ENCODE measurements at regions not wholly inside any gene's neighbourhood (a gene's known extent, or its start where the extent isn't known, plus 50 kb on each side); places are given as distances from the start of the nearest gene placed in this dataset.

- no peak for DNase-seq
- in situ Hi-C loops (cut with HindIII; ENCODE audit: low pct_ligation_motif_present, low sequenced_read_pairs), result no loop called here
- TF ChIP-seq CTCF (IDR thresholded peaks at IDR 0.05; ENCODE audit: low read depth, low read length, missing control alignments), result no peak
Measured at GRCh38 chr17:65477600-65477999, 83.8 kb downstream of the AXIN2 start.

GRCh38 chr17:65474660-65475059 lies 86.8 kb downstream of the AXIN2 start:
- no peak for TF ChIP-seq CTCF (IDR thresholded peaks at IDR 0.05; ENCODE audit: low read depth, low read length, missing control alignments)
- in situ Hi-C loops (cut with HindIII; ENCODE audit: low pct_ligation_motif_present, low sequenced_read_pairs), result no loop called here
- Histone ChIP-seq H3K4me3 (ENCODE audit: low read depth, low read length) (no peak overlapping the region), H3K27ac (no peak overlapping the region), H3K36me3 (replicated peaks) (no peaks in the 10 kb centered on the region), H3K27me3 (replicated peaks) (peaks cover 4% of the 10 kb centered on the region)
- no peak for DNase-seq

More at GRCh38 chr17:65477600-65477999, 83.8 kb downstream of the AXIN2 start:
- H3K27ac ChIP-seq, result no peak overlapping the region
- H3K27me3 ChIP-seq (replicated peaks), result peaks cover 2% of the 10 kb centered on the region
- H3K4me3 ChIP-seq (ENCODE audit: low read depth, low read length), result no peak overlapping the region
- H3K36me3 ChIP-seq (replicated peaks), result no peaks in the 10 kb centered on the region

GRCh38 chr17:65473985-65474384 lies 87.5 kb downstream of the AXIN2 start:
- H3K27me3 ChIP-seq (replicated peaks), result peaks cover 4% of the 10 kb centered on the region
- no peak overlapping the region for H3K4me3 ChIP-seq (ENCODE audit: low read depth, low read length)
- DNase-seq, result no peak
- no peaks in the 10 kb centered on the region for H3K36me3 ChIP-seq (replicated peaks)
- no peak for TF ChIP-seq CTCF (IDR thresholded peaks at IDR 0.05; ENCODE audit: low read depth, low read length, missing control alignments)
- in situ Hi-C loops (cut with HindIII; ENCODE audit: low pct_ligation_motif_present, low sequenced_read_pairs), result no loop called here
- no peak overlapping the region for H3K27ac ChIP-seq

GRCh38 chr17:65473363-65473762 lies 88.1 kb downstream of the AXIN2 start:
- no peak overlapping the region for H3K4me3 ChIP-seq (ENCODE audit: low read depth, low read length)
- no peaks in the 10 kb centered on the region for H3K36me3 ChIP-seq (replicated peaks)
- DNase-seq, result no peak
- no peak overlapping the region for H3K27ac ChIP-seq
- TF ChIP-seq CTCF (IDR thresholded peaks at IDR 0.05; ENCODE audit: low read depth, low read length, missing control alignments), result no peak
- H3K27me3 ChIP-seq (replicated peaks), result peaks cover 4% of the 10 kb centered on the region
- in situ Hi-C loops (cut with HindIII; ENCODE audit: low pct_ligation_motif_present, low sequenced_read_pairs), result no loop called here

GRCh38 chr17:65472666-65473309 lies 88.7 kb downstream of the AXIN2 start:
- Histone ChIP-seq H3K27me3 (replicated peaks) (peaks cover 4% of the 10 kb centered on the region), H3K4me3 (ENCODE audit: low read depth, low read length) (no peak overlapping the region), H3K36me3 (replicated peaks) (no peaks in the 10 kb centered on the region), H3K27ac (no peak overlapping the region)
- in situ Hi-C loops (cut with HindIII; ENCODE audit: low pct_ligation_motif_present, low sequenced_read_pairs), result no loop called here
- DNase-seq, result no peak
- no peak for TF ChIP-seq CTCF (IDR thresholded peaks at IDR 0.05; ENCODE audit: low read depth, low read length, missing control alignments)

- no peak for DNase-seq
- TF ChIP-seq CTCF (IDR thresholded peaks at IDR 0.05; ENCODE audit: low read depth, low read length, missing control alignments), result no peak
- in situ Hi-C loops (cut with HindIII; ENCODE audit: low pct_ligation_motif_present, low sequenced_read_pairs), result no loop called here
- Histone ChIP-seq H3K36me3 (replicated peaks) (no peaks in the 10 kb centered on the region), H3K4me3 (ENCODE audit: low read depth, low read length) (no peak overlapping the region), H3K27me3 (replicated peaks) (peaks cover 4% of the 10 kb centered on the region), H3K27ac (no peak overlapping the region)
Measured at GRCh38 chr17:65470783-65471182, 90.7 kb downstream of the AXIN2 start.

Data from brain microvascular endothelial cell (primary cell).